ENCODE measurements at regions not wholly inside any gene's neighbourhood (a gene's known extent, or its start where the extent isn't known, plus 50 kb on each side); places are given as distances from the start of the nearest gene placed in this dataset.

DNA sequence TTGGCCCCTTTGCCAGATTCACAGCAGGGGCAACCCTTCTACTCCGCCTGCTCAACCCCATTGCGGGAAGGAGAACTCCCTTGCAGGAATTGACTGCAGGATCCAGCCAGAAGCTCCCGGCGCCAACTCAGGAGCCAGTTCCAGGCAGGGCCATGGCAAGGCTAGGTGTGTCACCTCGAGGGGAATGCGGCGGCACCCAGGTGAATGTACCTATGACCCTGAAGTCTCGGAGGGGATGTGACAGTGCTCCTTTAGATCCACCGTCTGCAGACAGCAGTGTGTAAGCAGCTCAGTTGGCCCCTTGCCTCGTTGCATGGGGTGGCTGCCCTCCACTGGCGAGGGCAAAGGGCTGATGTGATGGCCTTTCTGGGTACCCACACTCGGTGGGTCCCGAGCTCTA, 606.6 kb downstream of the ELAVL2 start:
- no peak overlapping the region for H3K4me2 ChIP-seq (ENCODE audit: low read length)
- intact Hi-C loops (cut with micrococcal nuclease; ENCODE audit: unreplicated experiment), result no loop called here
- no peak overlapping the region for H2AFZ ChIP-seq (ENCODE audit: low read length)
- H3K9me2 ChIP-seq (ENCODE audit: insufficient read depth, low read length), result no peaks in the 10 kb centered on the region
- H3K4me1 ChIP-seq (ENCODE audit: insufficient read depth, low read length, poor library complexity, severe bottlenecking), result no peaks in the 10 kb centered on the region
- H3K36me3 ChIP-seq (ENCODE audit: insufficient read depth, low read length), result no peaks in the 10 kb centered on the region
- no peaks in the 10 kb centered on the region for H3K9me3 ChIP-seq (ENCODE audit: low read length)
- POLR2A ChIA-PET, result no interaction called here
- CTCF ChIA-PET (ENCODE audit: unreplicated experiment), result no interaction called here
- H4K20me1 ChIP-seq (ENCODE audit: insufficient read depth, low read length), result no peaks in the 10 kb centered on the region
- no peak for TF ChIP-seq EZH2phosphoT487 (IDR thresholded peaks at IDR 0.05; ENCODE audit: borderline replicate concordance, low read depth, low read length)
- TF ChIP-seq, protein P1, sequence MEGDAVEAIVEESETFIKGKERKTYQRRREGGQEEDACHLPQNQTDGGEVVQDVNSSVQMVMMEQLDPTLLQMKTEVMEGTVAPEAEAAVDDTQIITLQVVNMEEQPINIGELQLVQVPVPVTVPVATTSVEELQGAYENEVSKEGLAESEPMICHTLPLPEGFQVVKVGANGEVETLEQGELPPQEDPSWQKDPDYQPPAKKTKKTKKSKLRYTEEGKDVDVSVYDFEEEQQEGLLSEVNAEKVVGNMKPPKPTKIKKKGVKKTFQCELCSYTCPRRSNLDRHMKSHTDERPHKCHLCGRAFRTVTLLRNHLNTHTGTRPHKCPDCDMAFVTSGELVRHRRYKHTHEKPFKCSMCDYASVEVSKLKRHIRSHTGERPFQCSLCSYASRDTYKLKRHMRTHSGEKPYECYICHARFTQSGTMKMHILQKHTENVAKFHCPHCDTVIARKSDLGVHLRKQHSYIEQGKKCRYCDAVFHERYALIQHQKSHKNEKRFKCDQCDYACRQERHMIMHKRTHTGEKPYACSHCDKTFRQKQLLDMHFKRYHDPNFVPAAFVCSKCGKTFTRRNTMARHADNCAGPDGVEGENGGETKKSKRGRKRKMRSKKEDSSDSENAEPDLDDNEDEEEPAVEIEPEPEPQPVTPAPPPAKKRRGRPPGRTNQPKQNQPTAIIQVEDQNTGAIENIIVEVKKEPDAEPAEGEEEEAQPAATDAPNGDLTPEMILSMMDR (conservative IDR thresholded peaks at IDR 0.05; ENCODE audit: low read length), result no peak
- BruUV-seq (replicated peaks), result no TSS peak
- H3K79me2 ChIP-seq (ENCODE audit: insufficient read depth, low read depth, low read length), result no peaks in the 10 kb centered on the region
- no peak for DNase-seq (ENCODE audit: low spot score)
- H3K27ac ChIP-seq (ENCODE audit: low read depth, low read length, poor library complexity, severe bottlenecking), result no peak overlapping the region
- no peak overlapping the region for H3K4me3 ChIP-seq (ENCODE audit: low read depth, low read length, poor library complexity, severe bottlenecking)

DNA sequence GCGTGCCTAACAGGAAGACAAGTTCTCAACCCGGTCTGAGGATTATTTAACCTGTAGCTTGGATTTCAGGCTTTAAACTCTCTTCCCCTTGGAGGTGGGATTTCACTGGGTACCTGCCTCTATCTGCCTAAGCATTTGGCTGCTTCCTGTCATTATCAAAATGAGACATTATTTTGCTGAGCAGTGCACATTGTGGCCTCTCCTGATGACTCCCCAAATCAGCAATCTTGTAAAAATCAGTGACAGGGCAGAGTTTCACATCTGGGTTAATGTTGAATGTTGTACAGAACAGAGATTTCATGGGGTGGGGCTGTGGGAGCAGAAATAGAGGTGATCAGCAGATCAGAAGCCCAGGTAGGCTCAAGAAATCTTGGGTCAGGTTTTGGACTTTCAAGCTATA, 605.9 kb downstream of the ELAVL2 start:
- Histone ChIP-seq H3K9me2 (ENCODE audit: insufficient read depth, low read length) (no peaks in the 10 kb centered on the region), H3K27ac (ENCODE audit: low read depth, low read length, poor library complexity, severe bottlenecking) (no peak overlapping the region), H4K20me1 (ENCODE audit: insufficient read depth, low read length) (no peaks in the 10 kb centered on the region), H3K4me1 (ENCODE audit: insufficient read depth, low read length, poor library complexity, severe bottlenecking) (no peaks in the 10 kb centered on the region), H3K79me2 (ENCODE audit: insufficient read depth, low read depth, low read length) (no peaks in the 10 kb centered on the region), H2AFZ (ENCODE audit: low read length) (no peak overlapping the region), H3K4me3 (ENCODE audit: low read depth, low read length, poor library complexity, severe bottlenecking) (no peak overlapping the region), H3K36me3 (ENCODE audit: insufficient read depth, low read length) (no peaks in the 10 kb centered on the region), H3K9me3 (ENCODE audit: low read length) (no peaks in the 10 kb centered on the region), H3K4me2 (ENCODE audit: low read length) (no peak overlapping the region)
- POLR2A ChIA-PET, result no interaction called here
- no peak for TF ChIP-seq EZH2phosphoT487 (IDR thresholded peaks at IDR 0.05; ENCODE audit: borderline replicate concordance, low read depth, low read length)
- TF ChIP-seq, protein P1 (conservative IDR thresholded peaks at IDR 0.05; ENCODE audit: low read length), result no peak
- CTCF ChIA-PET (ENCODE audit: unreplicated experiment), result no interaction called here
- intact Hi-C loops (cut with micrococcal nuclease; ENCODE audit: unreplicated experiment), result no loop called here
- no peak for DNase-seq (ENCODE audit: low spot score)
- no TSS peak for BruUV-seq (replicated peaks)

DNA sequence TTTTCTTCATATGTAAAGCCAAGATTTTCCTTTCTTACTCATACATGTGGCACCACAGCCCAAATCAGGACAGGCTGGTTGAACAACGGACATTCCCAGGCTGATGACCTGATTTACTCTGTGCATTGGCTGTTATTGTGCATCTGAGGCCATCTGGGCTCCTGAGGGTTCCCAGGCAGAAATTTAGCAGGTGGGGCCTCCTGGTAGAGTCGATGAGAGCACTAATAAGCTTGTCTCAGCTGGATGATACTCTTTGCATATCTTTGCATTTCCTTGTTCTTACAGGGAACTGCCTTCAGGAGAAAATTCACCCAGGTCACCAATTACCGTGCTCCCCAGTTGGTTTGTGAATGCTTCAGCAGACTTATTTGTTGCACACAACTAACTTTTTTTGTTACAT, 605.1 kb downstream of the ELAVL2 start:
- no peak overlapping the region for H2AFZ ChIP-seq (ENCODE audit: low read length)
- H3K9me2 ChIP-seq (ENCODE audit: insufficient read depth, low read length), result no peaks in the 10 kb centered on the region
- TF ChIP-seq EZH2phosphoT487 (IDR thresholded peaks at IDR 0.05; ENCODE audit: borderline replicate concordance, low read depth, low read length), result no peak
- TF ChIP-seq, protein P1 (conservative IDR thresholded peaks at IDR 0.05; ENCODE audit: low read length), result no peak
- H3K36me3 ChIP-seq (ENCODE audit: insufficient read depth, low read length), result no peaks in the 10 kb centered on the region
- no peaks in the 10 kb centered on the region for H4K20me1 ChIP-seq (ENCODE audit: insufficient read depth, low read length)
- no peaks in the 10 kb centered on the region for H3K9me3 ChIP-seq (ENCODE audit: low read length)
- H3K4me2 ChIP-seq (ENCODE audit: low read length), result no peak overlapping the region
- H3K79me2 ChIP-seq (ENCODE audit: insufficient read depth, low read depth, low read length), result no peaks in the 10 kb centered on the region
- no peak overlapping the region for H3K27ac ChIP-seq (ENCODE audit: low read depth, low read length, poor library complexity, severe bottlenecking)
- DNase-seq (ENCODE audit: low spot score), result no peak
- BruUV-seq (replicated peaks), result no TSS peak
- CTCF ChIA-PET (ENCODE audit: unreplicated experiment), result no interaction called here
- POLR2A ChIA-PET, result no interaction called here
- no peaks in the 10 kb centered on the region for H3K4me1 ChIP-seq (ENCODE audit: insufficient read depth, low read length, poor library complexity, severe bottlenecking)
- H3K4me3 ChIP-seq (ENCODE audit: low read depth, low read length, poor library complexity, severe bottlenecking), result no peak overlapping the region
- intact Hi-C loops (cut with micrococcal nuclease; ENCODE audit: unreplicated experiment), result no loop called here

All from OCI-LY7 (cell line).